ENCODE measurements at regions not wholly inside any gene's neighbourhood (a gene's known extent, or its start where the extent isn't known, plus 50 kb on each side); places are given as distances from the start of the nearest gene placed in this dataset.

- Histone ChIP-seq H3K27ac (ENCODE audit: extremely low read length, insufficient read depth, low read length) (no peak overlapping the region), H3K79me2 (ENCODE audit: insufficient read depth, low read length) (no peaks in the 10 kb centered on the region), H3K4me3 (replicated peaks in 1 of 3; ENCODE audit: insufficient read depth in 1 of 3, low read depth in 2 of 3, low read length in 3 of 3) (no peak overlapping the region), H3K4me2 (ENCODE audit: low read depth, low read length) (no peak overlapping the region), H3K36me3 (replicated peaks in 1 of 2; ENCODE audit: control insufficient read depth in 1 of 2, insufficient read depth in 2 of 2, low read length in 2 of 2) (no peaks in the 10 kb centered on the region), H3K4me1 (ENCODE audit: insufficient read depth, low read length) (no peaks in the 10 kb centered on the region), H3K9me3 (ENCODE audit: low read length) (no peaks in the 10 kb centered on the region), H3K9ac (ENCODE audit: insufficient read depth, low read depth, low read length) (no peak overlapping the region), H4K20me1 (ENCODE audit: insufficient read depth, low read length) (no peaks in the 10 kb centered on the region), H2AFZ (ENCODE audit: low read length) (no peak overlapping the region), H3K27me3 (ENCODE audit: control insufficient read depth in 1 of 2, insufficient read depth in 2 of 2, low read length in 2 of 2) (no peaks in the 10 kb centered on the region)
- in situ Hi-C loops (cut with HindIII; ENCODE audit: extremely low pct_ligation_motif_present, low pct_unique_long_range_greater_than_20kb) (no loop called here), intact Hi-C loops (cut with micrococcal nuclease; ENCODE audit: unreplicated experiment) (no loop called here)
- no TSS peak for BruUV-seq (replicated peaks)
- FAIRE-seq (no peak), DNase-seq (ENCODE audit: low spot score) (no peak), ATAC-seq (no peak)
- CTCF ChIA-PET (ENCODE audit: low intra/inter-chr PET ratio, low total read pairs), result no interaction called here
- 17% methylated on average over 3 of the region's 3 CpGs for WGBS (ENCODE audit: low lambda C conversion rate)
- POLR2A ChIA-PET, result no interaction called here
- TF ChIP-seq, protein P1, sequence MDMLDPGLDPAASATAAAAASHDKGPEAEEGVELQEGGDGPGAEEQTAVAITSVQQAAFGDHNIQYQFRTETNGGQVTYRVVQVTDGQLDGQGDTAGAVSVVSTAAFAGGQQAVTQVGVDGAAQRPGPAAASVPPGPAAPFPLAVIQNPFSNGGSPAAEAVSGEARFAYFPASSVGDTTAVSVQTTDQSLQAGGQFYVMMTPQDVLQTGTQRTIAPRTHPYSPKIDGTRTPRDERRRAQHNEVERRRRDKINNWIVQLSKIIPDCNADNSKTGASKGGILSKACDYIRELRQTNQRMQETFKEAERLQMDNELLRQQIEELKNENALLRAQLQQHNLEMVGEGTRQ (IDR thresholded peaks at IDR 0.05; ENCODE audit: low read depth, low read length), result no peak
- TF ChIP-seq, protein P1 (CRISPR knock-in tag; IDR thresholded peaks at IDR 0.05; ENCODE audit: borderline replicate concordance), result no peak
- no peak for TF ChIP-seq KMT2A (CRISPR knock-in tag; IDR thresholded peaks at IDR 0.05)
- no peak for TF ChIP-seq KLF16 (CRISPR knock-in tag; IDR thresholded peaks at IDR 0.05)
- TF ChIP-seq, protein P2, sequence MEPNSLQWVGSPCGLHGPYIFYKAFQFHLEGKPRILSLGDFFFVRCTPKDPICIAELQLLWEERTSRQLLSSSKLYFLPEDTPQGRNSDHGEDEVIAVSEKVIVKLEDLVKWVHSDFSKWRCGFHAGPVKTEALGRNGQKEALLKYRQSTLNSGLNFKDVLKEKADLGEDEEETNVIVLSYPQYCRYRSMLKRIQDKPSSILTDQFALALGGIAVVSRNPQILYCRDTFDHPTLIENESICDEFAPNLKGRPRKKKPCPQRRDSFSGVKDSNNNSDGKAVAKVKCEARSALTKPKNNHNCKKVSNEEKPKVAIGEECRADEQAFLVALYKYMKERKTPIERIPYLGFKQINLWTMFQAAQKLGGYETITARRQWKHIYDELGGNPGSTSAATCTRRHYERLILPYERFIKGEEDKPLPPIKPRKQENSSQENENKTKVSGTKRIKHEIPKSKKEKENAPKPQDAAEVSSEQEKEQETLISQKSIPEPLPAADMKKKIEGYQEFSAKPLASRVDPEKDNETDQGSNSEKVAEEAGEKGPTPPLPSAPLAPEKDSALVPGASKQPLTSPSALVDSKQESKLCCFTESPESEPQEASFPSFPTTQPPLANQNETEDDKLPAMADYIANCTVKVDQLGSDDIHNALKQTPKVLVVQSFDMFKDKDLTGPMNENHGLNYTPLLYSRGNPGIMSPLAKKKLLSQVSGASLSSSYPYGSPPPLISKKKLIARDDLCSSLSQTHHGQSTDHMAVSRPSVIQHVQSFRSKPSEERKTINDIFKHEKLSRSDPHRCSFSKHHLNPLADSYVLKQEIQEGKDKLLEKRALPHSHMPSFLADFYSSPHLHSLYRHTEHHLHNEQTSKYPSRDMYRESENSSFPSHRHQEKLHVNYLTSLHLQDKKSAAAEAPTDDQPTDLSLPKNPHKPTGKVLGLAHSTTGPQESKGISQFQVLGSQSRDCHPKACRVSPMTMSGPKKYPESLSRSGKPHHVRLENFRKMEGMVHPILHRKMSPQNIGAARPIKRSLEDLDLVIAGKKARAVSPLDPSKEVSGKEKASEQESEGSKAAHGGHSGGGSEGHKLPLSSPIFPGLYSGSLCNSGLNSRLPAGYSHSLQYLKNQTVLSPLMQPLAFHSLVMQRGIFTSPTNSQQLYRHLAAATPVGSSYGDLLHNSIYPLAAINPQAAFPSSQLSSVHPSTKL (CRISPR knock-in tag; IDR thresholded peaks at IDR 0.05), result no peak
- no peak for TF ChIP-seq CEBPB (IDR thresholded peaks at IDR 0.05; ENCODE audit: borderline replicate concordance, low read depth, low read length)
- no peak for TF ChIP-seq ZNF564 (CRISPR knock-in tag; IDR thresholded peaks at IDR 0.05)
- no peak for TF ChIP-seq ZNF691 (CRISPR knock-in tag; IDR thresholded peaks at IDR 0.05; ENCODE audit: borderline replicate concordance, low read depth)
- TF ChIP-seq ZNF138 (CRISPR knock-in tag; IDR thresholded peaks at IDR 0.05; ENCODE audit: low read depth), result no peak
- no peak for TF ChIP-seq ZBTB1 (CRISPR knock-in tag; IDR thresholded peaks at IDR 0.05; ENCODE audit: borderline replicate concordance)
- no peak for TF ChIP-seq ZNF747 (CRISPR knock-in tag; IDR thresholded peaks at IDR 0.05; ENCODE audit: borderline replicate concordance)
- no peak for TF ChIP-seq KMT2B (CRISPR knock-in tag; IDR thresholded peaks at IDR 0.05)
Measured at GRCh38 chr3:78139166-78139565, 1099.3 kb downstream of the ROBO2 start.
